Uterus (tissue), 2 donors: ENCODE measurements at regions not wholly inside any gene's neighbourhood (a gene's known extent, or its start where the extent isn't known, plus 50 kb on each side); places are given as distances from the start of the nearest gene placed in this dataset.

Experiments used
- CTCF ChIP-seq, 4 experiments: fragments of 200-600 bp in 2 of 4; fragments of 450-650 bp in 2 of 4; sonication (generic) in 2 of 4; IDR thresholded peaks; one replicate each; pipeline ENCODE4 v1.5.1; 2016 to 2019; ENCODE audit warnings: antibody characterized with exemption in 4 of 4, mild to moderate bottlenecking in 2 of 4, moderate library complexity in 1 of 4
- POLR2A ChIP-seq, 2 donors: fragments of 450-650 bp; IDR thresholded peaks; one replicate each; pipeline ENCODE4 v1.6.1; 2016; ENCODE audit warnings: antibody characterized with exemption in 2 of 2, mild to moderate bottlenecking in 1 of 2, moderate library complexity in 1 of 2

GRCh38 chr10:3857318-3857717 lies 72.3 kb upstream of the KLF6 start:
- TF ChIP-seq CTCF (IDR thresholded peaks at IDR 0.05) = no peak
- no peak for TF ChIP-seq POLR2A (IDR thresholded peaks at IDR 0.05)
